B cell (primary cell): ENCODE measurements at regions not wholly inside any gene's neighbourhood (a gene's known extent, or its start where the extent isn't known, plus 50 kb on each side); places are given as distances from the start of the nearest gene placed in this dataset.
"Not testable (repeated sequence)": the region's sequence is repeated elsewhere in the genome, so short reads cannot be mapped to it uniquely, and the experiment has no call there.

Experiments used
- ATAC-seq: fragments of 200-7000 bp; cut with Tn5 transposase; one replicate; pipeline ENCODE4 v1.10.0; 2021; ENCODE audit warnings: low read depth, mild to moderate bottlenecking, moderate number of reproducible peaks, moderate library complexity
- CTCF ChIA-PET: fragments of 350-600 bp; sonication (Branson Sonifier 250); formaldehyde crosslinking; loops from one replicate; lab custom pipeline; 2021; ENCODE audit warnings: antibody characterized with exemption, inconsistent platforms; lab: Charles Lee
- POLR2A ChIA-PET: fragments of 350-600 bp; sonication (Branson Sonifier 250); formaldehyde crosslinking; loops from one replicate; lab custom pipeline; 2021; ENCODE audit warnings: antibody characterized with exemption; lab: Charles Lee
- DNase-seq: peaks from one replicate; pipeline ENCODE4 v3.0.0; 2013
- H2AFZ ChIP-seq: 2 replicates; pipeline ENCODE4 v1.6.1; 2012; ENCODE audit warnings: mild to moderate bottlenecking, low read depth, low read length; ENCODE audit not compliant: insufficient read depth, poor library complexity, severe bottlenecking
- H3K27ac ChIP-seq, 2 donors: 1 replicate in 1 of 2; 2 replicates in 1 of 2; pipeline ENCODE4 v1.5.1; 2012 to 2013; ENCODE audit warnings: low read length in 2 of 2, mild to moderate bottlenecking in 2 of 2, moderate library complexity in 1 of 2
- H3K27me3 ChIP-seq, 4 experiments: fragments of 200-600 bp in 1 of 4; sonication (generic) in 1 of 4; replicated peaks in 1 of 4; 1 replicate in 2 of 4; 2 replicates in 2 of 4; pipeline versions ENCODE4 v1.6.1 to v1.7.0; 2013 to 2016; ENCODE audit warnings: low read length in 3 of 4, mild to moderate bottlenecking in 2 of 4, mixed read lengths in 1 of 4, moderate library complexity in 1 of 4; ENCODE audit not compliant: insufficient read depth in 4 of 4, control insufficient read depth in 3 of 4; ENCODE audit errors: control extremely low read depth in 1 of 4
- H3K36me3 ChIP-seq, 2 experiments: replicated peaks in 1 of 2; 1 replicate in 1 of 2; 2 replicates in 1 of 2; pipeline versions ENCODE4 v1.6.1 to v1.7.1; 2013; ENCODE audit warnings: low read length in 1 of 2; ENCODE audit not compliant: insufficient read depth in 2 of 2, control insufficient read depth in 1 of 2; ENCODE audit errors: control extremely low read depth in 1 of 2, extremely low read depth in 1 of 2
- H3K4me1 ChIP-seq, 2 donors: fragments of 200-600 bp in 1 of 2; sonication (generic) in 1 of 2; 1 replicate in 1 of 2; 2 replicates in 1 of 2; pipeline versions ENCODE4 v1.5.1 to v1.6.1; 2013 to 2017; ENCODE audit warnings: low read length in 2 of 2; ENCODE audit not compliant: control insufficient read depth in 2 of 2, insufficient read depth in 2 of 2
- H3K4me2 ChIP-seq: replicated peaks from 2 replicates; pipeline ENCODE3; 2012; ENCODE audit warnings: mild to moderate bottlenecking, low read depth, low read length; ENCODE audit not compliant: poor library complexity, severe bottlenecking
- H3K4me3 ChIP-seq, 5 experiments: fragments of 200-600 bp in 1 of 5; sonication (generic) in 1 of 5; 1 replicate in 3 of 5; 2 replicates in 2 of 5; pipeline versions ENCODE4 v1.5.1 to v1.7.0; 2011 to 2016; ENCODE audit warnings: low read length in 4 of 5, mild to moderate bottlenecking in 4 of 5, low read depth in 2 of 5, control low read depth in 1 of 5, moderate library complexity in 1 of 5; ENCODE audit not compliant: insufficient read depth in 1 of 5; ENCODE audit errors: control extremely low read depth in 1 of 5, extremely low read depth in 1 of 5
- H3K79me2 ChIP-seq: fragments of 200-600 bp; sonication (generic); one replicate; pipeline ENCODE4 v1.6.0; 2016; ENCODE audit warnings: low read length; ENCODE audit not compliant: control insufficient read depth, insufficient read depth
- H3K9ac ChIP-seq: fragments of 200-600 bp; sonication (generic); 2 replicates; pipeline ENCODE4 v1.6.1; 2017; ENCODE audit warnings: mild to moderate bottlenecking, low read length, moderate library complexity
- H3K9me3 ChIP-seq, 3 donors: one replicate each; pipeline versions ENCODE4 v1.6.1 to v1.7.1; 2013; ENCODE audit warnings: low read length in 2 of 3; ENCODE audit not compliant: control insufficient read depth in 2 of 3, insufficient read depth in 1 of 3; ENCODE audit errors: control extremely low read depth in 1 of 3
- H4K20me1 ChIP-seq: 2 replicates; pipeline ENCODE4 v1.6.0; 2012; ENCODE audit warnings: mild to moderate bottlenecking, low read length; ENCODE audit not compliant: insufficient read depth, control insufficient read depth, poor library complexity, severe bottlenecking
- H3K27ac Mint-ChIP-seq: one replicate; pipeline ENCODE4 v1.8.0; 2021; ENCODE audit warnings: mixed read lengths
- H3K27me3 Mint-ChIP-seq: one replicate; pipeline ENCODE4 v1.8.0; 2021; ENCODE audit warnings: mixed read lengths
- H3K4me1 Mint-ChIP-seq: one replicate; pipeline ENCODE4 v1.8.0; 2021; ENCODE audit warnings: mixed read lengths
- H3K4me3 Mint-ChIP-seq: one replicate; pipeline ENCODE4 v1.8.0; 2021; ENCODE audit warnings: mixed read lengths
- H3K9me3 Mint-ChIP-seq: one replicate; pipeline ENCODE4 v1.8.0; 2022; ENCODE audit warnings: mixed read lengths; ENCODE audit not compliant: insufficient read depth
- EZH2 ChIP-seq: IDR thresholded peaks from 2 replicates; pipeline ENCODE4 v1.6.1; 2012; ENCODE audit warnings: borderline replicate concordance, low read depth, mild to moderate bottlenecking, moderate library complexity, low read length; ENCODE audit not compliant: insufficient read depth, poor library complexity, severe bottlenecking
- WGBS: methylation state at CpG from one replicate; pipeline ENCODE4 v1.1.5; 2013; ENCODE audit warnings: missing lambda C conversion rate; ENCODE audit not compliant: insufficient coverage; 5-methylcytosine and 5-hydroxymethylcytosine counted together
- intact Hi-C: fragments of 100-400 bp; cut with micrococcal nuclease; formaldehyde crosslinking; loops from one replicate; pipeline ENCODE4 v1.10.0; 2022
- TF ChIP-seq, protein P1 (sequence below): fragments of 200-600 bp; IDR thresholded peaks from one replicate; pipeline ENCODE4 v1.8.0; 2022; ENCODE audit warnings: antibody characterized with exemption, mild to moderate bottlenecking

DNA sequence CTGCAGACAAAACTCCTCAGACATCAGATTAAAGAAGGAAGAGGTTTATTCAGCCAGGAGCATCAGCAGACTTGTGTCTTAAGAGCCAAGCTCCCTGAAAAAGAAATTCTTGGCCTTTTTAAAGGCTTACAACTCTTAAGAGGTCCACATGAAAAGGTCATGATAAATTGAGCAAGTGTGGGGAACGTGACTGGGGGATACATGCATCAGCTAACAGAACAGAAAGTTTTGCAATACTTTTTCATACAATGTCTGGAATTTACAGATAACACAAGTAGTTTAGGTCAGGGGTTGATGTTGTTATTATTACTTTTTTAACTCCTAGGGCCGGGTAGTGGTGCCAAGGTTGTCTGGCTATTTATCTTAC lies 55.6 kb upstream of the RBMX start:
- no peak overlapping the region for H3K9ac ChIP-seq
- H4K20me1 ChIP-seq: no peaks in the 10 kb centered on the region
- ATAC-seq (no peak), DNase-seq (no peak)
- CTCF ChIA-PET: no interaction called here
- no peaks in the 10 kb centered on the region for H3K4me1 ChIP-seq
- intact Hi-C loops: no loop called here
- H3K4me3 ChIP-seq: no peak overlapping the region
- no peaks in the 10 kb centered on the region for H3K27me3 ChIP-seq
- H3K27ac ChIP-seq: no peak overlapping the region
- TF ChIP-seq, protein P1, sequence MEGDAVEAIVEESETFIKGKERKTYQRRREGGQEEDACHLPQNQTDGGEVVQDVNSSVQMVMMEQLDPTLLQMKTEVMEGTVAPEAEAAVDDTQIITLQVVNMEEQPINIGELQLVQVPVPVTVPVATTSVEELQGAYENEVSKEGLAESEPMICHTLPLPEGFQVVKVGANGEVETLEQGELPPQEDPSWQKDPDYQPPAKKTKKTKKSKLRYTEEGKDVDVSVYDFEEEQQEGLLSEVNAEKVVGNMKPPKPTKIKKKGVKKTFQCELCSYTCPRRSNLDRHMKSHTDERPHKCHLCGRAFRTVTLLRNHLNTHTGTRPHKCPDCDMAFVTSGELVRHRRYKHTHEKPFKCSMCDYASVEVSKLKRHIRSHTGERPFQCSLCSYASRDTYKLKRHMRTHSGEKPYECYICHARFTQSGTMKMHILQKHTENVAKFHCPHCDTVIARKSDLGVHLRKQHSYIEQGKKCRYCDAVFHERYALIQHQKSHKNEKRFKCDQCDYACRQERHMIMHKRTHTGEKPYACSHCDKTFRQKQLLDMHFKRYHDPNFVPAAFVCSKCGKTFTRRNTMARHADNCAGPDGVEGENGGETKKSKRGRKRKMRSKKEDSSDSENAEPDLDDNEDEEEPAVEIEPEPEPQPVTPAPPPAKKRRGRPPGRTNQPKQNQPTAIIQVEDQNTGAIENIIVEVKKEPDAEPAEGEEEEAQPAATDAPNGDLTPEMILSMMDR: no peak
- no peak for TF ChIP-seq EZH2
- Mint-ChIP-seq H3K9me3 (no peaks in the 10 kb centered on the region), H3K4me3 (no peak overlapping the region), H3K4me1 (no peaks in the 10 kb centered on the region), H3K27ac (no peak overlapping the region), H3K27me3 (no peaks in the 10 kb centered on the region)
- no CpG with 5 or more reads among the region's 2 CpGs for WGBS
- H3K9me3 ChIP-seq: no peaks in the 10 kb centered on the region
- no peaks in the 10 kb centered on the region for H3K36me3 ChIP-seq
- no peak overlapping the region for H2AFZ ChIP-seq
- POLR2A ChIA-PET: no interaction called here
- H3K79me2 ChIP-seq: no peaks in the 10 kb centered on the region
- no peak overlapping the region for H3K4me2 ChIP-seq

DNA sequence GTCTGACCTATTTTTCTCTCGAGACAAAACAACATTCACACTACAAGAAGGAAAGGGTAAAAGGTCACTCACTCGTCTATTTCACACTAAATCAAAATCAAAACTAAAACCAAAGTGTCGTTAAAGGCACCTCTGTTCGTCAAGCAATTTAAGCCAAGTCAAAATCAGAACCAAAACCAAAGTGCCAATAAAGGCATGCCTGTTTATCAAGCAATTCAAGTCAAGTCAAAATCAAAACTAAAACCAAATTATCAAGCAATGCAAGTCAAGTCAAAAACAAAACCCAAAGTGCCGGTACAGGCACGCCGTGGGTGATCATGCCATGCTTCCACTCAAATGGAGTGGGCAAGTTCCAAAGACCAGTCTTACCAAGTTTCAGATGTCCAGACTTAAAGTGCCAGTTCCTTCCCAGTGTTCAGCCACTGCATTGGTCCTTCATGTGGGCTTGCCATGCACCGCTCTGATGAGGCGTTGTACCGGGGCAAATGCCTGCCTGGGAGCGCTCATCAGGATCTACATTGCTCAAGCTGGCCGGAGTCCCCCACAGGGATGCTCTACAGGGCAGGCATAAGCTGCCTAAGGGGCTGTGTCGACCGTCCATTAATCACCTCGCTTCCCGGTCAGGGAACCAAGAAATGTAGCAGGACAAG lies 55.1 kb upstream of the RBMX start:
- intact Hi-C loops, H3K4me1 Mint-ChIP-seq, DNase-seq, CTCF ChIA-PET, H3K9me3 ChIP-seq, H3K4me2 ChIP-seq, H3K27ac ChIP-seq, ATAC-seq, H4K20me1 ChIP-seq, POLR2A ChIA-PET, H3K4me1 ChIP-seq, H3K9ac ChIP-seq, H3K9me3 Mint-ChIP-seq, H3K79me2 ChIP-seq, H2AFZ ChIP-seq, H3K27ac Mint-ChIP-seq, H3K27me3 Mint-ChIP-seq, H3K27me3 ChIP-seq, H3K36me3 ChIP-seq: not testable (repeated sequence)
- 87% methylated on average over 9 of the region's 16 CpGs for WGBS
- H3K4me3 Mint-ChIP-seq: peak overlapping the region; percentile 19
- peak overlapping the region in 1 of 5 experiments; percentile 5 for H3K4me3 ChIP-seq

DNA sequence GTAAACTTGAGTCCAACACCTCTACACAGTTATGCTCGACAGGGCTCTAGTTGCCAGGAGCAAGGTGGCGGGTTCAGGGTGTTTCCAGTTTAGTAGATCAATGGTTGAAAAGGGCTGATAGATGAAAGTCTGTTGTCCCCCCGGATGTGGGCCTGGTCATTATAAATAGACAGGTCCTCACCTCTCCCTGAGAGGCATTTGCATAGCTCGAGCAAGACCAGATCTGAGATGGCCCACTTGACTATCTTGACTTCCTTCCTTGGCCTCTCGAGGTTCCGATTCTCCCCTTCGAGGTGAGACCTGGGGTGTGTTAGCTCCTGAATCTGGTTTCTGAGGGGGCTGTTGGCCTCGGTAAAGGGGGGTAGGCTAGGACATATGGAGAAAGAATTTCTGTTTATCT lies 54.1 kb upstream of the RBMX start:
- H3K9me3 ChIP-seq, H3K27me3 Mint-ChIP-seq, H3K27ac ChIP-seq, H3K4me1 ChIP-seq, H3K27me3 ChIP-seq, DNase-seq, POLR2A ChIA-PET, H3K4me1 Mint-ChIP-seq, CTCF ChIA-PET, H3K9ac ChIP-seq, H3K27ac Mint-ChIP-seq, H4K20me1 ChIP-seq, H3K4me2 ChIP-seq, H3K79me2 ChIP-seq, ATAC-seq, H2AFZ ChIP-seq, H3K4me3 ChIP-seq, H3K9me3 Mint-ChIP-seq, H3K36me3 ChIP-seq, H3K4me3 Mint-ChIP-seq, intact Hi-C loops: not testable (repeated sequence)
- WGBS: 100% methylated on average over 1 of the region's 8 CpGs
